ENCODE measurements at regions not wholly inside any gene's neighbourhood (a gene's known extent, or its start where the extent isn't known, plus 50 kb on each side); places are given as distances from the start of the nearest gene placed in this dataset.

DNA sequence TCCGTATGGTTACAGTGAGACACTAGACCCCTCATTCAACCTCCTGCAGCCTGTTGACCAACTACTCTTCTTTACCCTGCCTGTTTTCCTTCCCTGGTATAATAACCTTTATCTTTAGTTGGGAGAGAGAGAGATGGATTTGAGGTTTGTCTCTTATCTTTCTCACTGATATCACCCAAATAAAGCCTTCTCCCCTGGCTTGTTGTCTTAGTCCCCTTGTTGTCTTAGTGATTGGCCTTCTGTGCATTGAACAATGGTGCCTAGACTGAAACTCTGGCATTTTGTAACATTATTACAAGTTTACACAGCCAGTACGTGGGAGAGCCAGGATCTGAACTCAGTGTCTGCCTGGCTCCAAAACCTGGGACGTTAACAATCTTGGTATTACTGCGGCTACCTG lies 560.8 kb downstream of the HS3ST4 start:
- DNase-seq (ENCODE audit: low spot score in 2 of 2) = no peak
- Histone ChIP-seq H3K27me3 (ENCODE audit: low read depth) (no peaks in the 10 kb centered on the region), H3K9me3 (0 out of 2 replicates have a peak, but pooled peaks cover 3% of the 10 kb centered on the region), H3K4me1 (no peaks in the 10 kb centered on the region), H3K4me3 (no peak overlapping the region), H3K36me3 (replicated peaks) (no peaks in the 10 kb centered on the region)
- in situ Hi-C loops (cut with MboI; ENCODE audit: low sequenced_read_pairs) = no loop called here

DNA sequence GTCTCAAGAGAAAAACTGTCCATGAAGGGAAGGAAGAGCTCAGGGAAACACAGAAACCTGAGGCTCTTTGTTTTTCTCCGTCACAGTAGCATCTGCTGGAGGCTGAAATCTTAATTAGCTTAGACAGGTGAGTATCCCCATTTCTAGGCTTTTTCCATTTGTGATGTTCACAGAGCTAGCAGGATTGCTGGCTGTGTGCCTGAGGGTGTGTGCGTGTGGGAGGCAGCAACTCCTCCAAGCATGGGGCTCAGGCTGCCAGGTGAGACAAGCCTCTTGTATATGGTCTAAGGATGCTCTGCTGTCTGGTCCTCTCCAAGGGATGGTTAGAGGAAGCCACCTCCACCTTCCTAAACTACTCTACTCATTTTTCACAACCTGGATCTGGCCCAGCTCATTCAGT lies 569.9 kb downstream of the HS3ST4 start:
- H3K4me3 ChIP-seq = no peak overlapping the region
- no peak for DNase-seq (ENCODE audit: low spot score in 2 of 2)
- H3K9me3 ChIP-seq = no peaks in the 10 kb centered on the region; the same call in 1 of the 2 replicates
- in situ Hi-C loops (cut with MboI; ENCODE audit: low sequenced_read_pairs) = no loop called here
- no peaks in the 10 kb centered on the region for H3K27me3 ChIP-seq (ENCODE audit: low read depth)
- no peaks in the 10 kb centered on the region for H3K36me3 ChIP-seq (replicated peaks)
- H3K4me1 ChIP-seq = no peaks in the 10 kb centered on the region

DNA sequence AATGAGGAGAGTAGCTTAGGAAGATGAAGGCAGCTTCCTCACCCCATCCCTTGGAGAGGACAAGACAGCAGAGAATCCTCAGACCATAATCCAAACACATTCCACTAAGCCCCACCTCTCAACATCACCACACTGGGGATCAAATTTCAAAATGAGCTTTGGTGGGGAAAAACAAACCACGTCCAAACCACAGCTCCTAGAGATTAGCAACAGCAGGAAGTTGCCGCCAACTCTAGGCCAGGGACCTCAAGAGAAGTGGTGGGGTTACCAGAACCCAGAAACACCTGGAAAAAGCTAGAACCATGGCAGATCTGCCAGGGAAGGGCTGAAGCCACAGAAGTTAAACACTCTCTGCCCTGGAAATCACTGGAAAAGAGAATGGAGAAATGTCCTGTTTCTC lies 571.6 kb downstream of the HS3ST4 start:
- H3K4me1 ChIP-seq = no peaks in the 10 kb centered on the region
- no peaks in the 10 kb centered on the region for H3K27me3 ChIP-seq (ENCODE audit: low read depth)
- H3K9me3 ChIP-seq = no peaks in the 10 kb centered on the region; the same call in 1 of the 2 replicates
- no peaks in the 10 kb centered on the region for H3K36me3 ChIP-seq (replicated peaks)
- no peak for DNase-seq (ENCODE audit: low spot score in 2 of 2)
- no peak overlapping the region for H3K4me3 ChIP-seq
- in situ Hi-C loops (cut with MboI; ENCODE audit: low sequenced_read_pairs) = no loop called here

DNA sequence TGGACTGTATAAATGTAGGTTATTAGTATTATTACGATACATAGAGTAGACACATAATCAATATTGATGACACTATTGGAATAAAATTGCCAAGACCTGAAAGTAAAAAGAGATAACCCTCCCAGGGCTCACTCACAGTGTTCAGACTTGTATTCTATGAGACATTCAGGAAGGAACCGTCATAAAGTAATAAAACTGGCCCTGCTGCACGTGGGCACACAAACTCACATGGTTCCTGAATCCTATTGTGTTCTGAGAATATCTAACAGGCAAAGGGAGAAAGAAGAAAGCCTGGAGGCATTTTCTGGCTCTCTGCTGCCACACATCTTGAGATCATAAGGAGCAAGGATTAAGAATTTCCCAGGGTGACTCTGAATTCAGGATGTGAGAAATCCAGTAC lies 575.9 kb downstream of the HS3ST4 start:
- H3K27me3 ChIP-seq (ENCODE audit: low read depth) = no peaks in the 10 kb centered on the region
- H3K4me3 ChIP-seq = no peak overlapping the region
- no peaks in the 10 kb centered on the region for H3K36me3 ChIP-seq (replicated peaks)
- H3K4me1 ChIP-seq = no peaks in the 10 kb centered on the region
- in situ Hi-C loops (cut with MboI; ENCODE audit: low sequenced_read_pairs) = no loop called here
- H3K9me3 ChIP-seq = no peaks in the 10 kb centered on the region
- DNase-seq (ENCODE audit: low spot score in 2 of 2) = no peak

DNA sequence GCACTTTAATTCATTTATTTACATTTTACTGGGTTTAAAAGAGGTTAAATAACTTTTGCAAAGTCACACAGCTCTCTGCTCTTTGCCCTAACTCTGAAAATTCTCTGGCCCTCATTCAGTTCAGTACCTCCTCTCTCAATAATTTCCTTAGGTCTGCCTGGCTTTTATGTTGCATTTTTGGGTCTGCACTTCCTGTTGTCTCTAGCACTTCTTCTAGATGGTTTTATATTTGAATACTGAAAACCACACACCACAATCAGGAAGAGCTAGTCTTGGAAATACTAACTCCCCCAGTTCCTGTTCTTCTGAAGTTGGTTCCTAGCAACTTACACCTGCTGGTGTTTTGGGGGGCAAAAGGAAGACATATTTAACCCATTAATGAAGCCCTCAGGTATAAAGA lies 577.9 kb downstream of the HS3ST4 start:
- Histone ChIP-seq H3K9me3 (no peaks in the 10 kb centered on the region), H3K4me3 (no peak overlapping the region), H3K4me1 (no peaks in the 10 kb centered on the region), H3K27me3 (ENCODE audit: low read depth) (no peaks in the 10 kb centered on the region), H3K36me3 (replicated peaks) (no peaks in the 10 kb centered on the region)
- in situ Hi-C loops (cut with MboI; ENCODE audit: low sequenced_read_pairs) = no loop called here
- no peak for DNase-seq (ENCODE audit: low spot score in 2 of 2)

DNA sequence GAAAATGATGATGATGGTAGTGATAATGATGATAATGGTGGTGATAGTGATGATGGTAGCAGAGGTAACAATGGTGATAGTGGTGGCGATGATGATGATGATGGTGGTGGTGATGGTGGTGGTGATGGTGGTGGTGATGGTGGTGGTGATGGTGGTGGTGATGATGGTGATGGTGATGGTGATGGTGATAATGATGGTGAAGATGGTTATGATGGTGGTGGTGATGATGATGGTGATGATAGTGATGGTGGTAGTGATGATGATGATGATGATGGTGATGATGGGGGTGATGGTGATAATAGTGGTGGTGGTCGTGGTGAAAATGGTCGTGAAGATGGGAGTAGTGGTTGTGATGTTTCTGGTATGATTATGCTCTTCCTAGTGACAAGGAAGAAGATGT lies 581.8 kb downstream of the HS3ST4 start:
- no peak for DNase-seq (ENCODE audit: low spot score in 2 of 2)
- Histone ChIP-seq H3K9me3 (no peaks in the 10 kb centered on the region), H3K36me3 (replicated peaks) (no peaks in the 10 kb centered on the region), H3K4me1 (no peaks in the 10 kb centered on the region), H3K27me3 (ENCODE audit: low read depth) (no peaks in the 10 kb centered on the region), H3K4me3 (no peak overlapping the region)
- in situ Hi-C loops (cut with MboI; ENCODE audit: low sequenced_read_pairs) = no loop called here

DNA sequence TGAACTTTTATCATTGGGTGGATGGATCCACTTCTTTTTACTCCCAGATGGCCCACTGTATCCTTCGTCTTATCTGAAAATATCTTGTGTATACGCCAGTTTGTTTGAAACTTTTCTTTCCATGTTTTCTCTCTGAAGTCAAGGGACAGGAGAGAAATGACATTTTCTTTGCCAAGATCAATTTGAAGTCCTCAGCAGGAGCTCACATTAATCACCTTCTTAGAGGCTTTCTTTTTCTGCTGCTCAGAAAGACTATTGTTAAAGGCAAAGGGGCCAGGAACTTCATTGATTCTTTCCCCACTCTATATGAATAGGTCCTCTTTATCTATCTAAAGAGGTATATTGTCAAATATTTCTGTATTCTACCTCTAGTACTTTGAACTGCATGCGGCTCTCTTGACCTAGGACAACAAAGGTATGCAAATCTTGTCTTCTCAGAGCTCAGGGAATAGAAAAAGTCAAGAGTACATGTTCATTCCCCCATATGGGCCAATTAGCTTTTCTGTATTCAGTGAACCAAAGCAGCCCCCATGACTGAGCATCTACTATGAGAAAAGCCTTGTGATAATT lies 583.3 kb downstream of the HS3ST4 start:
- no peaks in the 10 kb centered on the region for H3K36me3 ChIP-seq (replicated peaks)
- no peak overlapping the region for H3K4me3 ChIP-seq
- DNase-seq (ENCODE audit: low spot score in 2 of 2) = no peak
- in situ Hi-C loops (cut with MboI; ENCODE audit: low sequenced_read_pairs) = no loop called here
- no peaks in the 10 kb centered on the region; the same call in 1 of the 2 replicates for H3K9me3 ChIP-seq
- no peaks in the 10 kb centered on the region for H3K4me1 ChIP-seq
- no peaks in the 10 kb centered on the region for H3K27me3 ChIP-seq (ENCODE audit: low read depth)

DNA sequence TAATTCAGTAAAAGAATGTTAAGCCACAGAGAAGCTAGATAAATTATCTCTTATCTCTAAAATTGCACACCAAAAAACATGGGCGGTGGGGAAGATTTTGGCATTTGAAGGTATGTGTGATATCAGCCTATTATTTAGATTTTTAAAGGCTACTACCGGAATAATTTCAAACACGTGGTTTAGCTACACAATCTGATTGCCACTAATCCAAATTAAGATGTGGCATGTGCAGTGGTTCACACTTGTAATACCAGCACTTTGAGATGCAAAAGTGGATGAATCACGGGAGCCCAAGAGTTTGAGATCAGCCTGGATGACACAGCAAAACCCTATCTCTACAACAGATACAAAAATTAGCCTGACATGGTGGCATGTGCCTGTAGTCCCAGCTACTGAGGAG lies 584.5 kb downstream of the HS3ST4 start:
- in situ Hi-C loops (cut with MboI; ENCODE audit: low sequenced_read_pairs) = no loop called here
- no peaks in the 10 kb centered on the region for H3K4me1 ChIP-seq
- peaks cover 3% of the 10 kb centered on the region; the same call in 1 of the 2 replicates for H3K9me3 ChIP-seq
- no peak overlapping the region for H3K4me3 ChIP-seq
- H3K36me3 ChIP-seq (replicated peaks) = no peaks in the 10 kb centered on the region
- no peaks in the 10 kb centered on the region for H3K27me3 ChIP-seq (ENCODE audit: low read depth)
- no peak for DNase-seq (ENCODE audit: low spot score in 2 of 2)

DNA sequence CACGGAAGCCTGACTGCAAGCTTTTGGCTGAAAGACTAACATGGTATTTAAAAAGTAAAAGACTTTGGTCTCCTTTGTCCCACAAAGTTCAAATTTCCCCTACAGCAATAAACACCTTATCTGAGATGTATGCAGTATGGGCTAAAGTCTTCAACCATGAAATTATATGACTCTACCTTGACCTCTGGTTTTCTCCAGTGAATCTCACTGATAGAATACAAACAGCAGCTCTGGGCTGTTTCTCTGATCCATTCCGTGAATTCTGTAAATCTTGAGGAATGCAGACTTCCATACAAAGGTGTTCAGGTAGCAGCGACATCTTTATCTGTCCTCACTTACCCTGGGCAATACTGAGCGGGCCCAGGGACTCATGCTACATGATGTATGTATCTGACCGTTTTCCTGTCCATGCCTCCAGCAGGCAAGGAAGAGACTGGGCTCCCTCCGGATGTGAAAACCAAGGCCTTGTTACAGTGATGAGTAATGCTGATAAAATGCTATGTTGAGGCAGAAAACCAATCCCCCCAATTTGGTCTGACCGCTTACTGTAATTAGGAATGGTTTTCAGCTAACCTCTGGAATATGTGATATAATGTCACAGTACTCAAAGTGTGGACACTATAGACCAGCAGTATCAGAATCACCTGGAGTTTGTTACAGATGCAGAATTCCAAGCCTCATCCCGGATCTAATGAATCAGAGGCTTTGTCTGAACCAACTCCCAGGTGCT lies 589.8 kb downstream of the HS3ST4 start:
- H3K4me3 ChIP-seq = no peak overlapping the region
- no peaks in the 10 kb centered on the region for H3K27me3 ChIP-seq (ENCODE audit: low read depth)
- no peak for DNase-seq (ENCODE audit: low spot score in 2 of 2)
- no peaks in the 10 kb centered on the region for H3K4me1 ChIP-seq
- no peaks in the 10 kb centered on the region for H3K36me3 ChIP-seq (replicated peaks)
- peaks cover 3% of the 10 kb centered on the region; the same call in 1 of the 2 replicates for H3K9me3 ChIP-seq
- in situ Hi-C loops (cut with MboI; ENCODE audit: low sequenced_read_pairs) = no loop called here

DNA sequence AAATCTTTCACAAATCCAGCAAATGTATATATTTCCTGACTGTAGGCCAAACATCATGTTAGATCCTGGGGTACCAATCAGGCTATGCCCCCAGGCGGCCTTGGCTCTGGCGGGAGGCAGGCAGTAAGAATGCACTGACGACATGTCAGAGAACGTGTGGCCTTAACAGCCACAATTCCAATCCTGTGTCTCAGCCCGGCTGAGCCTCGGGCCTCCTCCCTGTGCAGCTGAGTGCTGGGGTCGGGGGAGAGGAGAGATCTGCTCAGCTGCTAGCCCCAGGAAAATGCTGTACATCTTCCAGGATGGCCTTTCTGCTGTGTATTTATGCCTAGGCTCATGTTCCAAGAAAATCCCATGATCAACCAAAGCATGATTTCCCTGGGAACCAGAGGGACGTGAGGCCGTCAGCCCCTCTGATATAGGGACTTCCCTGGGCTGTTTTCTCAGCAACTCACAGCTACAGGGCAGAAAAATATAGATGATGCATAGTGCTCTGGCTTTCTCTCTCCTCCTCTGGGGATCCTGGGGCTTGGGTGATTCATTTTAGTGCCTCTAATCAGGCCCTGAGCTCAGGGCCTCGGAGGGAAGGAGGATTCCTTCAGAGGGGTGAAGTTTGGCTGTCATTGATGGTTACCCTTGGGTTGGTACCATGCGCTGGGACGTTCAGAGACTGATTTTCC lies 604.0 kb downstream of the HS3ST4 start:
- Histone ChIP-seq H3K4me3 (no peak overlapping the region), H3K36me3 (replicated peaks) (no peaks in the 10 kb centered on the region), H3K4me1 (no peaks in the 10 kb centered on the region), H3K9me3 (no peaks in the 10 kb centered on the region), H3K27me3 (ENCODE audit: low read depth) (no peaks in the 10 kb centered on the region)
- in situ Hi-C loops (cut with MboI; ENCODE audit: low sequenced_read_pairs) = no loop called here
- DNase-seq (ENCODE audit: low spot score in 2 of 2) = no peak

DNA sequence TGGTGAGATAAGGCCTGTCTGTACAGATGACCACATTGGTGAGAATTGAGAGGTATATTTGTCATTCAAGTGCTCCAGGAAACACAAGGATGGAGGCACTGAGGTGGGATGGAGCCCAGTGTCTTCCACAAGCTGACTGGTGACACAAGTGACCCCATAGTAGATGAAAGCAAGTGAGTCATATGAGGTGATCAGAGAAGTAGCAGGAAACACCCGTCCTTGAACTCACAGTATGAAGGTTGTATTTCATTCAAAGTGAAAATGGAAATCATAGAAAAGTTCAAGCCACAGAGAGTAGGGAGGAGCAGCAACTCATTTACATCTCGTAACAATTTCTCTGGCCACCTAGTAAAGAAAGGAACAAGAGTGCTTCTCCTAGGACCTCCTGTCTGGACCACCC lies 609.8 kb downstream of the HS3ST4 start:
- Histone ChIP-seq H3K4me3 (no peak overlapping the region), H3K36me3 (replicated peaks) (no peaks in the 10 kb centered on the region), H3K9me3 (no peaks in the 10 kb centered on the region; the same call in 1 of the 2 replicates), H3K4me1 (no peaks in the 10 kb centered on the region), H3K27me3 (ENCODE audit: low read depth) (no peaks in the 10 kb centered on the region)
- DNase-seq (ENCODE audit: low spot score in 2 of 2) = no peak
- in situ Hi-C loops (cut with MboI; ENCODE audit: low sequenced_read_pairs) = no loop called here

DNA sequence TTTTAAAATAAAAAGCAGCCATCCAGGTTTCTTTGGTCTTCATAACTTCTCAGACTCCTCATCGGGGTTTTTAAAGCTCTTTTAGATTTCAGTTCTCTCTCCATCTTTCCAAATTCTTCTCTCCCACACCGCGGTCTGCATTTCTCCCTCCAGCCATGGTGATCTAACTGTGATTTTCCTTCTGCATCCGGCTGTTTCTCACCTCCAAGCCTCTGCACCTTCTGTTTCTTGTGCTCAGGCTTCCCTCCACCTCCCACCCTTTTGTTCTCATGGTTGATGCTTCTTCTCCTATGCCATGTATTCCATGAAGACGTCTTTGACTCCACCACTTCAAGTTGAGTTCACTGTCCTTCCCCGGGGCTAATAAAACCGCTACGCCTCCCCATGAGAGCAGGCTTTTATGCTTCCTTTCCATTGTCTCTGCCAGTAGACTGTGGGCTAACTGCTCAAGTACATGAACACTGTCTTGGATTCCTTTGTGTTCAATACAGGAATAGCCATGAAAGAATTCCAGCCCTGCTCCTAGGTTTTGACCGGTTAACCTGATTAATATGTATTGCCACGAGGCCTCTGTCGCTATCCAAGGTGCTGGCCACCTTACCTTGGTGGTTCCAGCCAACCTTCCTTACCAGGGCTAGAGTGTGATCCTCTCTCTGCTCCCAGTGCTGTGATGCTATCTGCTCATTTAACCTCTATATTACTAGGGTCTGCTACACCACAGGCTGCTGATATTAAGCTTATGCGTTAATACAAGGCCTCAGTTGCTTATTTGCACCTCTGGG lies 625.1 kb downstream of the HS3ST4 start:
- Histone ChIP-seq H3K4me3 (no peak overlapping the region), H3K4me1 (no peaks in the 10 kb centered on the region), H3K27me3 (ENCODE audit: low read depth) (no peaks in the 10 kb centered on the region), H3K36me3 (replicated peaks) (no peaks in the 10 kb centered on the region), H3K9me3 (no peaks in the 10 kb centered on the region; the same call in 1 of the 2 replicates)
- in situ Hi-C loops (cut with MboI; ENCODE audit: low sequenced_read_pairs) = no loop called here
- no peak for DNase-seq (ENCODE audit: low spot score in 2 of 2)

DNA sequence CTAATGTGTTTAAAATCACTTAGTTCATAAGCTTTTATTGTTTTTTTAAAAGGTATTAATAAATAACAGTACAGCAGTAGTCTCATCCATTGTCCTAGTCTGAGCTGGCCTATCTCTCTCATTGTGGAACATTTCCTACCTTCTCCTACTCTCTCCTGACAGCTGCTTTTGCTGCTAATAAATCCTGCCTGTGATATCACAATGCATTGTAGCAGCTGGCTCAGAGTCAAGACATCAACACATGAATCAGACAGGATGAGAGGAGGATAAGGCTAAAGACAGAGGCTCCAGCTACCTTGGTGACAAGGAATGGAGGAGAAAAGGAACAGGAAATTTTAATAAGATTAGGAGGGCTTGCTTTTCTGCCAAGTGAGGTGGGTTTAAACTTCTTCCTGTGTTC lies 626.1 kb downstream of the HS3ST4 start:
- H3K27me3 ChIP-seq (ENCODE audit: low read depth) = no peaks in the 10 kb centered on the region
- H3K36me3 ChIP-seq (replicated peaks) = no peaks in the 10 kb centered on the region
- no peaks in the 10 kb centered on the region for H3K9me3 ChIP-seq
- no peaks in the 10 kb centered on the region for H3K4me1 ChIP-seq
- no peak overlapping the region for H3K4me3 ChIP-seq
- in situ Hi-C loops (cut with MboI; ENCODE audit: low sequenced_read_pairs) = no loop called here
- DNase-seq (ENCODE audit: low spot score in 2 of 2) = no peak

DNA sequence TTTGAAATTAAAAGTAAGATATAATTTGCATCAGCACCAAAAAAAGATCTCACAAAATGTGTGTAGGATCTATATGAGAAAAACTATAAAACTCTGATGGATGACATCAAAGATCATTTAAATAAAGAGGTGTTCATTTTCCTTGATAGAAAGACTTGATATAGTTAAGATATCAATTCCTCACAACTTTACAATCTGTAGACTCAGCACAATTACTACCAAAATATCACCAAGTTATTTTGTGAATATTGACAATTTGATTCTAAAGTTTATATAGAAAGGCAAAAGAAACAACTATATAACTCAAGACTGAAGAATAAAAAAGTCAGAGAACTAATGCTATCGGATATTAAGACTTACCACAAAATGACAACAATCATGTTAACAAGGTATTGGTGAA lies 638.9 kb downstream of the HS3ST4 start:
- Histone ChIP-seq H3K4me3 (no peak overlapping the region), H3K36me3 (replicated peaks) (no peaks in the 10 kb centered on the region), H3K9me3 (no peaks in the 10 kb centered on the region), H3K4me1 (no peaks in the 10 kb centered on the region), H3K27me3 (ENCODE audit: low read depth) (no peaks in the 10 kb centered on the region)
- DNase-seq (ENCODE audit: low spot score in 2 of 2) = no peak
- in situ Hi-C loops (cut with MboI; ENCODE audit: low sequenced_read_pairs) = no loop called here
